ENCODE measurements at regions not wholly inside any gene's neighbourhood (a gene's known extent, or its start where the extent isn't known, plus 50 kb on each side); places are given as distances from the start of the nearest gene placed in this dataset.

DNA sequence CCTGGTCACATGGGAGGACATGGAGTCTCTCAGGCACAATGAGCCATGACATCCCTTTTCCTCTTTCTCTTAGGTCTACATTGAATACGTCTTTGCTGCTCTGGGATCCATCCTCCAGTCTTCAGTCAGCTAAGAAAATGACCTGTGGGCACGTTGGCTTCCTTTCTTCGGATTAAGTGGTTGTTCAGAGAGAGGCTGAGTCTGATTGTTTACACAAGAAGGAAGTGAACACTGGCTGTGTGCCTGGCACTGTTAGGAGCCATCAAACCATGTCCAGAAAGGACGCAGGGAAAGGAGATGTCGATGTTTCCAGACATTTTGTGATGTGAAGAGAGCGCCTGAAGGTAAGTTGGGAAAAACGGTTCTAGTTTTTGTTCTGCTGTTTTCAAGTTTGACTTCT is 309.9 kb upstream of the CDYL start:
- Mint-ChIP-seq H3K4me3 (no peak overlapping the region), H3K9me3 (peaks cover 4 to 11% (median 10%) of the 10 kb centered on the region in 3 donors), H3K36me3 (peaks cover 2% of the 10 kb centered on the region), H3K27me3 (peaks cover 1% of the 10 kb centered on the region), H3K27ac (no peak overlapping the region), H3K4me1 (peaks cover 0 to 2% (median 0%) of the 10 kb centered on the region in 3 donors)

DNA sequence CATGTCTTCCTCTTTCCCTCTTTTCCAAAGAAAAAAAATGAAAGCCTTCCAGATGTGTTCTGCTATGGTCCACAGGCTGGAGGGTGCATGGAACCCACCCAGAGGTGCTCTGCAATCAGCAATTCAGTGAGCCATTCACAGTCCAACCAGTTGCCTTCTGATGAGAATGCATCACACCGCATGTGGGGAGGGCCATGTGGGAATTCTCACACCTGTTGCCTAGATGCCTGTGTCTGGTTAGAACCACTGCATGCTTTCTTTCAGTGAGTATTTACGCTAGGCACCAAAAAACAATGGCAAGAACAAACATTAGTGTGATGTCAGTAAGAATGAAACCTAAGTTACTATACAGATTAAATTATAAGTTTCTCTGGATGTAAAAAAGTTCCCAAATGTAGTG is 311.6 kb upstream of the CDYL start:
- peaks cover 0 to 3% (median 2%) of the 10 kb centered on the region in 3 donors for H3K9me3 Mint-ChIP-seq

GRCh38 chr6:4463236-4463635 is 313.0 kb upstream of the CDYL start:
- H3K36me3 Mint-ChIP-seq, result peaks cover 2% of the 10 kb centered on the region
- H3K4me3 Mint-ChIP-seq, result no peak overlapping the region
- H3K27ac Mint-ChIP-seq, result no peak overlapping the region
- peaks cover 0 to 5% (median 0%) of the 10 kb centered on the region in 3 donors for H3K4me1 Mint-ChIP-seq
- H3K9me3 Mint-ChIP-seq, result peaks cover 0 to 1% (median 0%) of the 10 kb centered on the region in 3 donors
- peaks cover 1% of the 10 kb centered on the region for H3K27me3 Mint-ChIP-seq

More for the DNA sequence above, 311.6 kb upstream of the CDYL start:
- Mint-ChIP-seq H3K4me3 (peak overlapping the region in 1 of 4 donors; percentile 77), H3K4me1 (peaks cover 0 to 5% (median 0%) of the 10 kb centered on the region in 3 donors), H3K27me3 (peaks cover 1% of the 10 kb centered on the region), H3K27ac (no peak overlapping the region), H3K36me3 (peaks cover 2% of the 10 kb centered on the region)

DNA sequence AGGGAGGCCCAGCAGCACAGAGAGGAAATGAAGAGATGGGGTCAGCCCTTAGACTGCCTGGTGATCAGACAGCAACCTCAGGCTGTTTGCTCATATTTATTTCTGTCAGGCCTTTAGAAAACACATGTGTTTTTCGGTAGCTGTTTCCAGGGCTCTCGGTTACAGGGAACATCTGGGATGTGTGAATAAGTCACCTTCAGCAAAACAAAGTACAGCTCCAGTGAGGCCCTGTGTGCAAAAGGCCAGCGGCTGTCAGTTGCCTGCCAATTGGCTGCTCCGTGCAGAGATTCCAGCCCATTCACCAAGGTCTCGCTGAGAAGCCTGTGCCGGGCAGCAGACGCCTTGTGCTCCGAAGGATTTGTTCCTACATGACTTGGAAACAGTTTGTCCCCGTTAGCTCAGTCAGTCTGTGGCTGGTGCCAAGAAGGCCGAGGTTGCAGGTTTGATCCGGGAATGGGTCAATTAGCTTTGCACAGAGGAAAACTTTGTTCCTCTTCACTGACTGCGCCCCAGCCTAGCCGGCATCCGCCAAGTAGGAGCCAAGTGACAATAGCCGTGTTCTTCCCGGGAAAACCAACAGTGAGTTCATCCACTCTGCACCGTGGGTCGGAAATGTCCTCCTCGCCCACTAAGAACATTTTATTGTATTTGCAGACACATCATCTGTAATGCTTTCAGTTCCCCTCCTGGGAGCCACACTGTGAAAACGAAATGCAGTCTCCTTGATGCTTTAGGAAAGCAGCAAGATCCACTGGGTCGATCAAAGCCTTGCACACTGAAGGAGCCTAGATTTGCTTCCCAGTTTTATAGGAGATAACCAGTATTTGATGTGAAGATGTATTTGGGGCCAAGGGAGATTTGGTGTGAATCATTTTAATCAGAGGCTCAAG is 315.4 kb upstream of the CDYL start:
- no peak overlapping the region for H3K27ac Mint-ChIP-seq
- peaks cover 0 to 3% (median 0%) of the 10 kb centered on the region in 3 donors for H3K4me1 Mint-ChIP-seq
- peaks cover 0 to 2% (median 0%) of the 10 kb centered on the region in 3 donors for H3K9me3 Mint-ChIP-seq

DNA sequence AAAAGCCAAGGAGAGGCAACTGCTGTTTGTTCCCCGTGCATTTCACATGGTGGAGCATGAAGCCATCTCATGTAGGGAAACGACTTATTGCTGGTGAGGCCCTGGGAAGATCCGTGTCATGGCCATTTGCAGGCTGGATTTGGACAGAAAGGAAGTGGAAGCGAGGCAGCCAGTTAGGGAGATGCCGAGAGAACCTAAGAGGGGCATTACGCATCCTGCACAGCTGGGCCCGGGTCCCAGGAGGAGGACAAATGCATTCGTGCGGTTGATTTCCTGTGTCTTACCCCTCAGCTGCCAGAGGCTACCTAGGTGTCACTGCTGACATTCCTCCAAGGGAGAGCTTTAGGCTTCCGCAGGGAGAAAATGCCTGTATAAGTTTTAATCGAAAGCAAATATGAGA is 316.2 kb upstream of the CDYL start:
- Mint-ChIP-seq H3K27ac (no peak overlapping the region), H3K27me3 (no peaks in the 10 kb centered on the region), H3K4me3 (no peak overlapping the region), H3K36me3 (peaks cover 2% of the 10 kb centered on the region), H3K9me3 (peaks cover 0 to 2% (median 0%) of the 10 kb centered on the region in 3 donors), H3K4me1 (peaks cover 0 to 3% (median under 1%) of the 10 kb centered on the region in 3 donors)

More for the DNA sequence above, 315.4 kb upstream of the CDYL start:
- Mint-ChIP-seq H3K4me3 (no peak overlapping the region), H3K36me3 (peaks cover 2% of the 10 kb centered on the region), H3K27me3 (no peaks in the 10 kb centered on the region)

DNA sequence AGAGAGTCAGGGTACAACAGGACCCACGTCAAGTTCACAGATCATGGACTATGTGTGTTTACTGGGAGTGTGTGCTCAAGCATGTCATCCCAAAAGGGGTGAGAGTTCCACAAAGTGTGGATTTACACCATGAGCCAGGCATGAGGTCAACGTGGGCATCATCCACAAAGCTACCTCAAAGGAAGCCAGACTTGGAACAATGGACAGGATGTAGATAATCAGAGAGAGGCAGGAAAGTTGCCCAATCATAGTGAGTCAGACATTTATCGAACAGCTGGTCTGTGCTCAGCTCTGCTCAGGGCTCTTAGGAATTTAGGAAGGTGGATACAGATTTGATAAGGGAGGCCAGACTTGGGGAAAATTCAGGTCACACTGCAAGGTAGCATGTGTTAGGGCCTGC is 317.2 kb upstream of the CDYL start:
- H3K27ac Mint-ChIP-seq, result no peak overlapping the region
- no peak overlapping the region for H3K4me3 Mint-ChIP-seq
- H3K36me3 Mint-ChIP-seq, result peaks cover 2% of the 10 kb centered on the region
- peaks cover 0 to 2% (median 0%) of the 10 kb centered on the region in 3 donors for H3K9me3 Mint-ChIP-seq
- peaks cover 0 to 7% (median 4%) of the 10 kb centered on the region in 3 donors for H3K4me1 Mint-ChIP-seq
- no peaks in the 10 kb centered on the region for H3K27me3 Mint-ChIP-seq

DNA sequence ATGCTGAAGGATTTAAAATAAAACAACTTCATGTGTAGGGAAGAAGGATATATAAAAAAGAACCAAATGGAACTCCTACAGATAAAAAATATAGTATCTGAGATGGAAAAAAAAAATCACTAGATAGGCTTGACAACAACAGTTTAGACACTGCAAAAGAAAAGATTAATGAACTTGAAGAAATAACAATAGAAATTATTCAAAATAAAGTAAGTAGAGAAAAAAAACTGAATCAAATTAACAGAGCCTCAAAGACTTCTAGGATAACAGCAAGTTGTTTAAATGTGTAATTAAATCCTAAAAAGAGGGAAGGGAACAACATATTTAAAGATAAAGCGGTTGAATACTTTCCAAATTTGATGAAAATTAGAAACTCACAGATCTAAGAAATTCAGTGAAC is 316.3 kb upstream of the ECI2 start:
- H3K9me3 Mint-ChIP-seq, result peaks cover 2 to 16% (median 5%) of the 10 kb centered on the region in 3 donors

DNA sequence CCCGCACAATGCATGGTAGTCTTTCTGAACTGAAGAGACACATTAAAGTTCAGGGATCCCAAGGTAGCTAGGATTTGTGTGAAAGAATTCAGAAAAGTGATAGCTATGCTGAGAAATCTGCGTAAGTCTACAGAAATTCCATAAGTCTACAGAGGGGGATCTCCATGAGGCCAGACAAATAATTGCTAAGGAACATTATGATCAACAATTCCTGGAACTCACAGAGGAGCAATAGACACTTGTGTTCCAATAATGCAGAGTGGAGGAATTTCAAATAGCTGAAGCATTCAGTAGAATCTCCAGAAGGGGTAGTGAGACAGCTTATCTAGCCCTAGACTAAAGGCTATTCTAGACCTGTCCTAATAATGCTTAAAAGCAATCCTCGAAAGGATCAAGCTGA is 315.7 kb upstream of the ECI2 start:
- Mint-ChIP-seq H3K27ac (no peak overlapping the region), H3K4me1 (peaks cover 6 to 14% (median 9%) of the 10 kb centered on the region in 3 donors), H3K9me3 (peaks cover 0 to 16% (median 5%) of the 10 kb centered on the region in 3 donors), H3K27me3 (peaks cover 6% of the 10 kb centered on the region), H3K4me3 (no peak overlapping the region), H3K36me3 (peaks cover 2% of the 10 kb centered on the region)

More for the DNA sequence above, 316.3 kb upstream of the ECI2 start:
- peaks cover 6% of the 10 kb centered on the region for H3K27me3 Mint-ChIP-seq
- H3K4me3 Mint-ChIP-seq, result no peak overlapping the region
- peaks cover 2% of the 10 kb centered on the region for H3K36me3 Mint-ChIP-seq
- H3K27ac Mint-ChIP-seq, result no peak overlapping the region
- H3K4me1 Mint-ChIP-seq, result peaks cover 5 to 14% (median 9%) of the 10 kb centered on the region in 3 donors

- H3K27me3 Mint-ChIP-seq, result peaks cover 6% of the 10 kb centered on the region
- H3K9me3 Mint-ChIP-seq, result peaks cover 0 to 16% (median 5%) of the 10 kb centered on the region in 3 donors
- no peak overlapping the region for H3K27ac Mint-ChIP-seq
- peaks cover 2% of the 10 kb centered on the region for H3K36me3 Mint-ChIP-seq
- H3K4me1 Mint-ChIP-seq, result peaks cover 6 to 14% (median 9%) of the 10 kb centered on the region in 3 donors
- no peak overlapping the region for H3K4me3 Mint-ChIP-seq
These were observed 314.9 kb upstream of the ECI2 start for GRCh38 chr6:4450237-4450636.

GRCh38 chr6:4449409-4449808 is 314.0 kb upstream of the ECI2 start:
- H3K4me1 Mint-ChIP-seq, result peaks cover 5 to 11% (median 6%) of the 10 kb centered on the region in 3 donors
- H3K36me3 Mint-ChIP-seq, result peaks cover 2% of the 10 kb centered on the region
- H3K4me3 Mint-ChIP-seq, result no peak overlapping the region
- peaks cover 6% of the 10 kb centered on the region for H3K27me3 Mint-ChIP-seq
- no peak overlapping the region for H3K27ac Mint-ChIP-seq
- H3K9me3 Mint-ChIP-seq, result peaks cover 0 to 16% (median 7%) of the 10 kb centered on the region in 3 donors

- H3K27ac Mint-ChIP-seq, result no peak overlapping the region
These were observed 313.5 kb upstream of the ECI2 start for GRCh38 chr6:4448841-4449240.

GRCh38 chr6:4447639-4448330 is 312.4 kb upstream of the ECI2 start:
- no peak overlapping the region for H3K4me3 Mint-ChIP-seq
- H3K27me3 Mint-ChIP-seq, result peaks cover 4% of the 10 kb centered on the region
- no peak overlapping the region for H3K27ac Mint-ChIP-seq

More at GRCh38 chr6:4448841-4449240, 313.5 kb upstream of the ECI2 start:
- H3K4me1 Mint-ChIP-seq, result peaks cover 5 to 10% (median 6%) of the 10 kb centered on the region in 3 donors
- H3K36me3 Mint-ChIP-seq, result peaks cover 3% of the 10 kb centered on the region
- peaks cover 0 to 16% (median 7%) of the 10 kb centered on the region in 3 donors for H3K9me3 Mint-ChIP-seq
- H3K27me3 Mint-ChIP-seq, result peaks cover 6% of the 10 kb centered on the region
- H3K4me3 Mint-ChIP-seq, result no peak overlapping the region

DNA sequence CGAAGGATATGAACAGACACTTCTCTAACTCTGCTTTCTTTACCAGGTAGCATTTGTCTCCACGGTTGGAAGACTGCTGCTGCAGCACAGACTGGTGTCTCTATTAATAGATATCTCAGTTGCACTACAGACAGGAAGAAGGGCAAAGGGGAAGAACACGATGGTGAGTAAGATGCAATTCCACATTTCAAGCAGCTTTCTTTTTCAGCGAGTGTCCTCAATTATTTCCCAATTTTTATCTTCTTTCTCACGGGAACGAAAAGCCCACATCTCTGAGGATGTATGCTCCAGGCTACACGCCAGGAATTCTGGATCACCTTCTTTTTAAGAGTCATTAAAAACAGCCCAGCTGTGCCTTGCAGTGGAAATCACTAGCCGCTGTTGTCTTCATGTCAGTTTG is 311.6 kb upstream of the ECI2 start:
- H3K4me3 Mint-ChIP-seq, result peak overlapping the region in 2 of 4 donors; percentile 67 to 80

More at GRCh38 chr6:4447639-4448330, 312.4 kb upstream of the ECI2 start:
- Mint-ChIP-seq H3K4me1 (peaks cover 5 to 10% (median 6%) of the 10 kb centered on the region in 3 donors), H3K9me3 (peaks cover 0 to 16% (median 7%) of the 10 kb centered on the region in 3 donors), H3K36me3 (peaks cover 4% of the 10 kb centered on the region)

DNA sequence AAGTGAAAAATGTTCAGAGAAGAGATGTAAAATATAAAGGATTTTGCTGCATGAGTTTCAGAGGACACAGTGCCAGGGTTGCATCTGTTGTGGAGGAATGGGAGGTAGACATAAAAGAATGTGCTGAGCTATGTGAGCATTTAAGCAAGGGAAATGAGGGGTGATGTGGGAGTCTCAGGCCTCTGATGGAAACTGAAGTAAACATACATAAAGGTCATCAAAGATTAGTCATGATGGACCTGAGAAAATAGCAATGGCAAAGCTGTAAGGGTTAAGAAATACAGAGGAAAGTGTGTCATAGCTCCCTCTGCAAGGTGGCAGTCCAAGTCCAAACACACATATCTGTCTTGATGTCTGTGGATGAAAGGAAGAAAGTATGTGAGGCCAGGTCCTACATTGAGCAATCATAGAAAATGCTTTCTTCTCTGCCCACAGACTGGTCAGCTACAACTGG is 306.6 kb upstream of the ECI2 start:
- peak overlapping the region in 1 of 3 donors; percentile 33 for H3K27ac Mint-ChIP-seq
- H3K9me3 Mint-ChIP-seq, result peaks cover 0 to 6% (median 0%) of the 10 kb centered on the region in 3 donors
- H3K36me3 Mint-ChIP-seq, result peaks cover 2% of the 10 kb centered on the region
- H3K27me3 Mint-ChIP-seq, result no peaks in the 10 kb centered on the region
- peaks cover 3 to 4% (median 3%) of the 10 kb centered on the region in 3 donors for H3K4me1 Mint-ChIP-seq
- H3K4me3 Mint-ChIP-seq, result no peak overlapping the region

More for the DNA sequence above, 311.6 kb upstream of the ECI2 start:
- Mint-ChIP-seq H3K27me3 (peaks cover 2% of the 10 kb centered on the region), H3K36me3 (peaks cover 4% of the 10 kb centered on the region), H3K9me3 (peaks cover 0 to 9% (median 5%) of the 10 kb centered on the region in 3 donors), H3K4me1 (peaks cover 5 to 10% (median 6%) of the 10 kb centered on the region in 3 donors), H3K27ac (no peak overlapping the region)

DNA sequence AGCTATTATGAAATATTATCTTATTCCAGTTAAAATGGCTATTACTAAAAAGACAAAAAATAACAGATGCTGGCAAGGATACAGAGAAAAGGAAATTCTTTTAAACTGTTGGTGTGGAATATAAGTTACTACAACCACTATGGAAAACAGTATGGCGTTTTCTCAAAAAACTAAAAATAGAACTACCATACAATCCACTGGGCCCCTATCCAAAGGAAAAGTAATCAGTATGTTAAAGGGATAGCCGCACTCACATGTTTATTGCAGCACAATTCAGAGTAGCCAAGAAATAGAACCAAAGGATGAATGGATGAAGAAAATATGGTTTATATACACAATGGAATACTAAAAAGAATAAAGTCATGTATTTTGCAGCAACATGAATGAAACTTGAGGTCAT is 303.8 kb upstream of the ECI2 start:
- H3K27me3 Mint-ChIP-seq, result no peaks in the 10 kb centered on the region
- no peak overlapping the region for H3K27ac Mint-ChIP-seq
- H3K4me3 Mint-ChIP-seq, result no peak overlapping the region
- H3K36me3 Mint-ChIP-seq, result peaks cover 2% of the 10 kb centered on the region
- no peaks in the 10 kb centered on the region for H3K4me1 Mint-ChIP-seq
- H3K9me3 Mint-ChIP-seq, result peaks cover 0 to 4% (median 1%) of the 10 kb centered on the region in 3 donors
